GM12878 (cell line): ENCODE measurements at regions not wholly inside any gene's neighbourhood (a gene's known extent, or its start where the extent isn't known, plus 50 kb on each side); places are given as distances from the start of the nearest gene placed in this dataset.

ENCODE experiments used
- ATAC-seq: fragments of 200-7000 bp; cut with Tn5 transposase; 3 replicates; pipeline ENCODE4 v1.9.1; 2020; ENCODE audit warnings: mild to moderate bottlenecking, moderate library complexity
- BruUV-seq: library from RNA; stranded (reverse); fragments of 400-500 nt; replicated peaks from 2 replicates; lab custom pipeline; 2021; lab: Mats Ljungman, UMichigan
- CTCF ChIA-PET: fragments of 300-600 bp; sonication (Branson Sonifier 250); formaldehyde crosslinking; extraction: SDS; loops from one replicate; lab custom pipeline; 2021; ENCODE audit warnings: inconsistent platforms; lab: Yijun Ruan, JAX
- POLR2A ChIA-PET: fragments of 350-600 bp; formaldehyde crosslinking; extraction: SDS; loops from one replicate; lab custom pipeline; 2021; ENCODE audit warnings: inconsistent platforms; lab: Charles Lee
- RAD21 ChIA-PET: fragments of 300-600 bp; sonication (Branson Sonifier 250); formaldehyde crosslinking; loops from one replicate; lab custom pipeline; 2023; ENCODE audit warnings: antibody characterized with exemption; ENCODE audit not compliant: unreplicated experiment; lab: Charles Lee
- SMC1A ChIA-PET: fragments of 300-600 bp; sonication (Branson Sonifier 250); formaldehyde crosslinking; loops from one replicate; lab custom pipeline; 2023; ENCODE audit not compliant: unreplicated experiment, uncharacterized antibody; lab: Charles Lee
- DNase-seq: peaks from one replicate; pipeline ENCODE4 v3.0.0-alpha.2; 2011; ENCODE audit warnings: low read depth, low spot score
- FAIRE-seq: peaks from 3 replicates; lab custom pipeline; 2011; peaks lifted over from hg19 to GRCh38; lab: Jason Lieb, UNC
- H2AFZ ChIP-seq: 2 replicates; pipeline ENCODE4 v1.6.0; 2011; ENCODE audit warnings: low read depth, low read length, control low read depth; ENCODE audit not compliant: control insufficient read depth
- H3K27ac ChIP-seq: 2 replicates; pipeline ENCODE4 v1.5.1; 2011; ENCODE audit warnings: control low read depth; ENCODE audit not compliant: control insufficient read depth, insufficient read depth
- H3K27me3 ChIP-seq, 2 experiments: replicated peaks in 1 of 2; 2 replicates each; pipeline versions ENCODE4 v1.6.0 to v1.6.1; 2011; ENCODE audit warnings: low read length in 1 of 2; ENCODE audit not compliant: control insufficient read depth in 2 of 2, insufficient read depth in 2 of 2
- H3K36me3 ChIP-seq, 2 experiments: 2 replicates each; pipeline ENCODE4 v1.5.1; 2011; ENCODE audit warnings: low read length in 1 of 2; ENCODE audit not compliant: control insufficient read depth in 2 of 2, insufficient read depth in 2 of 2
- H3K4me1 ChIP-seq: 2 replicates; pipeline ENCODE4 v1.6.1; 2011; ENCODE audit warnings: mild to moderate bottlenecking, low read length, moderate library complexity, mixed read lengths; ENCODE audit not compliant: control insufficient read depth, insufficient read depth
- H3K4me2 ChIP-seq: 2 replicates; pipeline ENCODE4 v1.6.0; 2011; ENCODE audit warnings: control low read depth; ENCODE audit not compliant: control insufficient read depth, insufficient read depth
- H3K4me3 ChIP-seq: fragments of 200-600 bp; sonication (generic); 2 replicates; pipeline ENCODE4 v1.5.1; 2016
- H3K79me2 ChIP-seq: 2 replicates; pipeline ENCODE4 v1.6.0; 2011; ENCODE audit warnings: low read length; ENCODE audit not compliant: control insufficient read depth, insufficient read depth
- H3K9ac ChIP-seq: 2 replicates; pipeline ENCODE4 v1.8.0; 2011; ENCODE audit warnings: low read length, control low read depth, mixed read lengths; ENCODE audit not compliant: control insufficient read depth, insufficient read depth
- H3K9me3 ChIP-seq: replicated peaks from 3 replicates; pipeline ENCODE4 v1.5.1; 2011; ENCODE audit warnings: mild to moderate bottlenecking, low read length; ENCODE audit not compliant: control insufficient read depth, insufficient read depth
- H4K20me1 ChIP-seq: 2 replicates; pipeline ENCODE4 v1.6.0; 2011; ENCODE audit not compliant: control insufficient read depth, insufficient read depth
- ATF3 ChIP-seq: IDR thresholded peaks from 2 replicates; pipeline ENCODE4 v1.6.1; 2011; ENCODE audit warnings: low read depth, mild to moderate bottlenecking, low read length, moderate library complexity, borderline replicate concordance; ENCODE audit errors: extremely low read depth
- ATF7 ChIP-seq: fragments of 450-650 bp; IDR thresholded peaks from 2 replicates; pipeline ENCODE4 v1.6.1; 2016; ENCODE audit warnings: low read depth, mild to moderate bottlenecking
- BRCA1 ChIP-seq: IDR thresholded peaks from 2 replicates; pipeline ENCODE4 v1.6.1; 2011; ENCODE audit warnings: low read depth, low read length, improper control_type of control experiment
- HDAC2 ChIP-seq: fragments of 200-600 bp; sonication (generic); IDR thresholded peaks from 2 replicates; pipeline ENCODE4 v1.6.1; 2017
- MTA3 ChIP-seq: IDR thresholded peaks from 2 replicates; pipeline ENCODE4 v1.6.1; 2012; ENCODE audit warnings: low read length, inconsistent platforms, borderline replicate concordance
- MXI1 ChIP-seq: fragments of 150-350 bp; IDR thresholded peaks from 2 replicates; pipeline ENCODE4 v1.6.1; 2011; ENCODE audit warnings: low read depth, mild to moderate bottlenecking, inconsistent platforms, low read length, improper control_type of control experiment
- MYB ChIP-seq: fragments of 150-350 bp; IDR thresholded peaks from 2 replicates; pipeline ENCODE4 v1.6.1; 2014; ENCODE audit warnings: mild to moderate bottlenecking, low read depth, low read length, borderline replicate concordance
- PAX5 ChIP-seq: IDR thresholded peaks from 2 replicates; pipeline ENCODE4 v1.6.1; 2011; ENCODE audit warnings: low read depth, low read length, borderline replicate concordance
- TCF3 ChIP-seq: IDR thresholded peaks from 2 replicates; pipeline ENCODE4 v1.6.1; 2012; ENCODE audit warnings: low read depth, mild to moderate bottlenecking, low read length, borderline replicate concordance; ENCODE audit not compliant: insufficient read depth
- ZZZ3 ChIP-seq: IDR thresholded peaks from 2 replicates; pipeline ENCODE4 v1.6.1; 2011; ENCODE audit warnings: low read depth; ENCODE audit not compliant: control insufficient read depth, insufficient read length
- in situ Hi-C: fragments of 300-500 bp; cut with MboI; formaldehyde crosslinking; loops from 9 replicates; pipeline ENCODE4 v1.14.3; 2018; ENCODE audit warnings: mixed read lengths
- intact Hi-C: fragments of 100-400 bp; cut with micrococcal nuclease; formaldehyde crosslinking; loops from one replicate; pipeline ENCODE4 v1.14.2; 2022; ENCODE audit not compliant: unreplicated experiment
- TF ChIP-seq, protein P1 (sequence below): fragments of 450-650 bp; IDR thresholded peaks from 2 replicates; pipeline ENCODE4 v1.6.1; 2017; ENCODE audit warnings: antibody characterized with exemption, mild to moderate bottlenecking, moderate library complexity
- TF ChIP-seq, protein P2 (sequence below): IDR thresholded peaks from 2 replicates; pipeline ENCODE4 v1.6.1; 2012; ENCODE audit warnings: low read depth, low read length, improper control_type of control experiment

DNA sequence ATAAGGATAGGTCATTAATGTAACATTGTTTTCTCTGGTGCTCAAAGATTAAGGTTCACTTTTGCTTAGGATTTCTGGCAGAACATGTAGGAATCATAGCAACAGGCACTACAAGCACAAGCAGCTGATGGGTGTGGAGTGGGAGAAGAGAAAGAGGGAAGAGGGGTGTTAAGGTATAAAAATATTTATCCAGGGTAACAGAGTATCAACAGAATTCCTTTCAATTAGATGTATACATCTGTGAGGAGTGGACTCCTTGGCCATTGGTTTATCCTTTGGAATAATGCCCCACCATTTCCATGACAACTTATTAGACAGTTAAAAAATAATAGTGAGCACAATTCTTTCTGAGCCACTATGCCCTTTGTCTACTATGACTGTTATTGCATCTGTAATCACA lies 388.3 kb upstream of the DDHD1 start:
- no TSS peak for BruUV-seq
- Histone ChIP-seq H3K9ac (no peak overlapping the region), H3K27me3 (no peaks in the 10 kb centered on the region), H3K36me3 (no peaks in the 10 kb centered on the region), H4K20me1 (no peaks in the 10 kb centered on the region), H3K4me1 (peaks cover 3% of the 10 kb centered on the region; the same call in 1 of the 2 replicates), H3K4me3 (no peak overlapping the region), H3K27ac (no peak overlapping the region), H3K9me3 (no peaks in the 10 kb centered on the region), H2AFZ (no peak overlapping the region), H3K4me2 (no peak overlapping the region), H3K79me2 (no peaks in the 10 kb centered on the region)
- TF ChIP-seq MYB (no peak), ZZZ3 (no peak), ATF3 (no peak), MXI1 (no peak), HDAC2 (no peak), ATF7 (no peak), BRCA1 (no peak), TCF3 (no peak), PAX5 (no peak), MTA3 (no peak)
- TF ChIP-seq, protein P1, sequence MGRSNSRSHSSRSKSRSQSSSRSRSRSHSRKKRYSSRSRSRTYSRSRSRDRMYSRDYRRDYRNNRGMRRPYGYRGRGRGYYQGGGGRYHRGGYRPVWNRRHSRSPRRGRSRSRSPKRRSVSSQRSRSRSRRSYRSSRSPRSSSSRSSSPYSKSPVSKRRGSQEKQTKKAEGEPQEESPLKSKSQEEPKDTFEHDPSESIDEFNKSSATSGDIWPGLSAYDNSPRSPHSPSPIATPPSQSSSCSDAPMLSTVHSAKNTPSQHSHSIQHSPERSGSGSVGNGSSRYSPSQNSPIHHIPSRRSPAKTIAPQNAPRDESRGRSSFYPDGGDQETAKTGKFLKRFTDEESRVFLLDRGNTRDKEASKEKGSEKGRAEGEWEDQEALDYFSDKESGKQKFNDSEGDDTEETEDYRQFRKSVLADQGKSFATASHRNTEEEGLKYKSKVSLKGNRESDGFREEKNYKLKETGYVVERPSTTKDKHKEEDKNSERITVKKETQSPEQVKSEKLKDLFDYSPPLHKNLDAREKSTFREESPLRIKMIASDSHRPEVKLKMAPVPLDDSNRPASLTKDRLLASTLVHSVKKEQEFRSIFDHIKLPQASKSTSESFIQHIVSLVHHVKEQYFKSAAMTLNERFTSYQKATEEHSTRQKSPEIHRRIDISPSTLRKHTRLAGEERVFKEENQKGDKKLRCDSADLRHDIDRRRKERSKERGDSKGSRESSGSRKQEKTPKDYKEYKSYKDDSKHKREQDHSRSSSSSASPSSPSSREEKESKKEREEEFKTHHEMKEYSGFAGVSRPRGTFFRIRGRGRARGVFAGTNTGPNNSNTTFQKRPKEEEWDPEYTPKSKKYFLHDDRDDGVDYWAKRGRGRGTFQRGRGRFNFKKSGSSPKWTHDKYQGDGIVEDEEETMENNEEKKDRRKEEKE, result no peak
- TF ChIP-seq, protein P2, sequence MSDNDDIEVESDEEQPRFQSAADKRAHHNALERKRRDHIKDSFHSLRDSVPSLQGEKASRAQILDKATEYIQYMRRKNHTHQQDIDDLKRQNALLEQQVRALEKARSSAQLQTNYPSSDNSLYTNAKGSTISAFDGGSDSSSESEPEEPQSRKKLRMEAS, result no peak
- intact Hi-C loops, result no loop called here
- in situ Hi-C loops, result loop anchor here (25.0 kb wide), 1 partner anchor 796 kb away; no protein-coding TSS in a partner anchor
- ChIA-PET POLR2A (no interaction called here), CTCF (interaction anchor here (1.0 to 6.1 kb wide), 5 partner anchors 9 to 634 kb away, joined by 3 to 68 read pairs (median 8); no protein-coding TSS in a partner anchor), RAD21 (interaction anchor here (1.0 to 1.8 kb wide), 2 partner anchors 159 to 788 kb away, joined by 5 read pairs; no protein-coding TSS in a partner anchor), SMC1A (interaction anchor here (0.8 to 1.6 kb wide), 3 partner anchors 12 to 238 kb away, joined by 4 to 7 read pairs (median 4); no protein-coding TSS in a partner anchor)
- ATAC-seq, result no peak
- no peak for FAIRE-seq
- DNase-seq, result no peak
